ENCODE measurements at regions not wholly inside any gene's neighbourhood (a gene's known extent, or its start where the extent isn't known, plus 50 kb on each side); places are given as distances from the start of the nearest gene placed in this dataset.
A peak's percentile ranks its signal among the peaks of the same experiment; 100 is the strongest.

- Mint-ChIP-seq H3K36me3 (ENCODE audit: unreplicated experiment) (no peaks in the 10 kb centered on the region), H3K4me3 (ENCODE audit: unreplicated experiment) (no peak overlapping the region), H3K9me3 (ENCODE audit: unreplicated experiment) (no peaks in the 10 kb centered on the region), H3K27ac (ENCODE audit: unreplicated experiment) (no peak overlapping the region), H3K27me3 (ENCODE audit: unreplicated experiment) (peaks cover 2% of the 10 kb centered on the region), H3K4me1 (ENCODE audit: low read depth, unreplicated experiment) (peaks cover 3% of the 10 kb centered on the region)
- DNase-seq = no peak
- TF ChIP-seq CTCF (IDR thresholded peaks at IDR 0.05; ENCODE audit: partially characterized antibody, unreplicated experiment) = peak; percentile 18
Measured at GRCh38 chr14:66109426-66109825, 376.7 kb upstream of the CCDC196 start.

GRCh38 chr14:66111891-66112290 lies 374.3 kb upstream of the CCDC196 start:
- Mint-ChIP-seq H3K4me1 (ENCODE audit: low read depth, unreplicated experiment) (no peaks in the 10 kb centered on the region), H3K27ac (ENCODE audit: unreplicated experiment) (no peak overlapping the region), H3K4me3 (ENCODE audit: unreplicated experiment) (no peak overlapping the region), H3K36me3 (ENCODE audit: unreplicated experiment) (no peaks in the 10 kb centered on the region), H3K27me3 (ENCODE audit: unreplicated experiment) (no peaks in the 10 kb centered on the region), H3K9me3 (ENCODE audit: unreplicated experiment) (no peaks in the 10 kb centered on the region)
- no peak for DNase-seq
- no peak for TF ChIP-seq CTCF (IDR thresholded peaks at IDR 0.05; ENCODE audit: partially characterized antibody, unreplicated experiment)

- Mint-ChIP-seq H3K36me3 (ENCODE audit: unreplicated experiment) (no peaks in the 10 kb centered on the region), H3K27me3 (ENCODE audit: unreplicated experiment) (no peaks in the 10 kb centered on the region), H3K27ac (ENCODE audit: unreplicated experiment) (no peak overlapping the region), H3K4me1 (ENCODE audit: low read depth, unreplicated experiment) (no peaks in the 10 kb centered on the region), H3K9me3 (ENCODE audit: unreplicated experiment) (no peaks in the 10 kb centered on the region), H3K4me3 (ENCODE audit: unreplicated experiment) (no peak overlapping the region)
- no peak for TF ChIP-seq CTCF (IDR thresholded peaks at IDR 0.05; ENCODE audit: partially characterized antibody, unreplicated experiment)
- no peak for DNase-seq
Measured at GRCh38 chr14:66114071-66114470, 372.1 kb upstream of the CCDC196 start.

GRCh38 chr14:66115740-66116502 lies 370.2 kb upstream of the CCDC196 start:
- Mint-ChIP-seq H3K27ac (ENCODE audit: unreplicated experiment) (no peak overlapping the region), H3K27me3 (ENCODE audit: unreplicated experiment) (no peaks in the 10 kb centered on the region), H3K4me1 (ENCODE audit: low read depth, unreplicated experiment) (no peaks in the 10 kb centered on the region), H3K4me3 (ENCODE audit: unreplicated experiment) (no peak overlapping the region), H3K9me3 (ENCODE audit: unreplicated experiment) (no peaks in the 10 kb centered on the region), H3K36me3 (ENCODE audit: unreplicated experiment) (no peaks in the 10 kb centered on the region)
- DNase-seq = no peak
- TF ChIP-seq CTCF (IDR thresholded peaks at IDR 0.05; ENCODE audit: partially characterized antibody, unreplicated experiment) = no peak

- H3K27ac Mint-ChIP-seq (ENCODE audit: unreplicated experiment) = no peak overlapping the region
Measured at GRCh38 chr14:66116732-66117131, 369.4 kb upstream of the CCDC196 start.

More at GRCh38 chr14:66116732-66117131, 369.4 kb upstream of the CCDC196 start:
- no peak for DNase-seq
- TF ChIP-seq CTCF (IDR thresholded peaks at IDR 0.05; ENCODE audit: partially characterized antibody, unreplicated experiment) = no peak
- no peaks in the 10 kb centered on the region for H3K27me3 Mint-ChIP-seq (ENCODE audit: unreplicated experiment)
- no peak overlapping the region for H3K4me3 Mint-ChIP-seq (ENCODE audit: unreplicated experiment)
- H3K36me3 Mint-ChIP-seq (ENCODE audit: unreplicated experiment) = no peaks in the 10 kb centered on the region
- H3K9me3 Mint-ChIP-seq (ENCODE audit: unreplicated experiment) = no peaks in the 10 kb centered on the region
- no peaks in the 10 kb centered on the region for H3K4me1 Mint-ChIP-seq (ENCODE audit: low read depth, unreplicated experiment)
